ENCODE measurements at regions not wholly inside any gene's neighbourhood (a gene's known extent, or its start where the extent isn't known, plus 50 kb on each side); places are given as distances from the start of the nearest gene placed in this dataset.

DNA sequence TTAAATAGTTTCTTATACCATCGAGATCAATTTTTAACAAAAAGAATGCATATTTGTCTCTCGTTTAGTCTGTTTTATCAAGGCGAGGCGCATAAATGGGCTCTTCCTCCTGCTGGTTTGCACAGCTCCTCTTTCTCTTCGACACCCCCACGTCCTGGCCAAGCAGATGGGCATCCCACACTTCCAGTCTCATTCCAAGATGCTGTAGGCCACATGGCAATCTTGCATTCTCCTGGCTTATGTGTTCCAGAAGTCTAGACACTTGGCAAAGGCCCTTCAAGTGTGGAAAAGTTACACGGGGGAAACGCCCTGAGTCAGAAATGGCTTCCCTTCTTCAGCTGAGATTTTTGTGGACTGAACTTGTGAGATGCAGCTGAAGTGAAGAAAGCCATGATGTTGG is 447.1 kb downstream of the QKI start:
- TF ChIP-seq CSDC2 (CRISPR knock-in tag; IDR thresholded peaks at IDR 0.05) (no peak), CREB5 (CRISPR knock-in tag; IDR thresholded peaks at IDR 0.05; ENCODE audit: low read depth) (no peak), RARB (CRISPR knock-in tag; IDR thresholded peaks at IDR 0.05) (no peak), POU6F1 (CRISPR knock-in tag; IDR thresholded peaks at IDR 0.05; ENCODE audit: borderline replicate concordance, low read depth) (no peak), ARNTL (CRISPR knock-in tag; IDR thresholded peaks at IDR 0.05; ENCODE audit: borderline replicate concordance, low read depth) (no peak), GLIS3 (CRISPR knock-in tag; IDR thresholded peaks at IDR 0.05) (no peak), ZFP30 (CRISPR knock-in tag; IDR thresholded peaks at IDR 0.05) (no peak), ZNF8 (CRISPR knock-in tag; IDR thresholded peaks at IDR 0.05) (no peak), PPARA (CRISPR knock-in tag; IDR thresholded peaks at IDR 0.05; ENCODE audit: borderline replicate concordance) (no peak)
- TF ChIP-seq, protein P1, sequence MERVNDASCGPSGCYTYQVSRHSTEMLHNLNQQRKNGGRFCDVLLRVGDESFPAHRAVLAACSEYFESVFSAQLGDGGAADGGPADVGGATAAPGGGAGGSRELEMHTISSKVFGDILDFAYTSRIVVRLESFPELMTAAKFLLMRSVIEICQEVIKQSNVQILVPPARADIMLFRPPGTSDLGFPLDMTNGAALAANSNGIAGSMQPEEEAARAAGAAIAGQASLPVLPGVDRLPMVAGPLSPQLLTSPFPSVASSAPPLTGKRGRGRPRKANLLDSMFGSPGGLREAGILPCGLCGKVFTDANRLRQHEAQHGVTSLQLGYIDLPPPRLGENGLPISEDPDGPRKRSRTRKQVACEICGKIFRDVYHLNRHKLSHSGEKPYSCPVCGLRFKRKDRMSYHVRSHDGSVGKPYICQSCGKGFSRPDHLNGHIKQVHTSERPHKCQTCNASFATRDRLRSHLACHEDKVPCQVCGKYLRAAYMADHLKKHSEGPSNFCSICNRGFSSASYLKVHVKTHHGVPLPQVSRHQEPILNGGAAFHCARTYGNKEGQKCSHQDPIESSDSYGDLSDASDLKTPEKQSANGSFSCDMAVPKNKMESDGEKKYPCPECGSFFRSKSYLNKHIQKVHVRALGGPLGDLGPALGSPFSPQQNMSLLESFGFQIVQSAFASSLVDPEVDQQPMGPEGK (CRISPR knock-in tag; IDR thresholded peaks at IDR 0.05; ENCODE audit: borderline replicate concordance), result no peak

Measured in SK-N-SH treated with all-trans-retinoic acid at 6 μM for 48 hours (cell line).